GM12873 (cell line): ENCODE measurements at regions not wholly inside any gene's neighbourhood (a gene's known extent, or its start where the extent isn't known, plus 50 kb on each side); places are given as distances from the start of the nearest gene placed in this dataset.

Source experiments
- TF ChIP-seq, protein P1 (sequence below): IDR thresholded peaks from 2 replicates; pipeline ENCODE4 v1.5.1; 2012; ENCODE audit warnings: low read depth, mild to moderate bottlenecking, moderate library complexity, low read length, control low read depth; ENCODE audit not compliant: insufficient read depth; ENCODE audit errors: missing control alignments

DNA sequence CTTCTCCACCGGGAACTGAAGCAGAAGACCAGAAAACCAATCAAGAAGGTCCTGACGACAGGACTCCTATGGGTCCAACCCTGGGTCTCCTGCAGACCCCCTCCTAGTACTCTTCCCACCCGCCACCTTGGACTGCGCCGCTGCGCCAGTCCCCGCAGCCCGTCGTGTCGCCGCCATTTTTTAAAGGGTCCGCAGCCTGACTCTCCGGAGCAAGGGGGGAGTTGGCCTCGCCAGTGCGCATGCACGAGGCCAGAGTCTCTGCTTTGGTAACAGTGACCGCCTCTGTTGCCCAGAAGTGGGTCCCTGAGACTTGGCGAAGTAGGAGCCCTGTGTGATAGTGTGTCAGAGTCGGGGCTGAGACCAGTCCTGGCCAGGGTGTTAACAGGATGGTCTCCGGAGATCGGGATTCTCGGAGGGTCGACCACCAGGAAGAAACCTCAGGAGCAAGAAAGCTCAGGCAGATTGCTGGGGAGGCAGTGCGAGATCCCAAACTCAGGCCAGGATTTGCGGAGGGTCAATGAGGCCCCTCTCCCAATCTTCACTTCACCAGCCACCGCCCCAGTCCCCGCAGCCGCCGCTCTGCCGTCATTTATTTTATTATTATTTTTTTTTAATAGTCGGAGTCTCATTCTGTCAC lies 612.5 kb downstream of the KCNJ18 start:
- TF ChIP-seq, protein P1, sequence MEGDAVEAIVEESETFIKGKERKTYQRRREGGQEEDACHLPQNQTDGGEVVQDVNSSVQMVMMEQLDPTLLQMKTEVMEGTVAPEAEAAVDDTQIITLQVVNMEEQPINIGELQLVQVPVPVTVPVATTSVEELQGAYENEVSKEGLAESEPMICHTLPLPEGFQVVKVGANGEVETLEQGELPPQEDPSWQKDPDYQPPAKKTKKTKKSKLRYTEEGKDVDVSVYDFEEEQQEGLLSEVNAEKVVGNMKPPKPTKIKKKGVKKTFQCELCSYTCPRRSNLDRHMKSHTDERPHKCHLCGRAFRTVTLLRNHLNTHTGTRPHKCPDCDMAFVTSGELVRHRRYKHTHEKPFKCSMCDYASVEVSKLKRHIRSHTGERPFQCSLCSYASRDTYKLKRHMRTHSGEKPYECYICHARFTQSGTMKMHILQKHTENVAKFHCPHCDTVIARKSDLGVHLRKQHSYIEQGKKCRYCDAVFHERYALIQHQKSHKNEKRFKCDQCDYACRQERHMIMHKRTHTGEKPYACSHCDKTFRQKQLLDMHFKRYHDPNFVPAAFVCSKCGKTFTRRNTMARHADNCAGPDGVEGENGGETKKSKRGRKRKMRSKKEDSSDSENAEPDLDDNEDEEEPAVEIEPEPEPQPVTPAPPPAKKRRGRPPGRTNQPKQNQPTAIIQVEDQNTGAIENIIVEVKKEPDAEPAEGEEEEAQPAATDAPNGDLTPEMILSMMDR, result no peak

DNA sequence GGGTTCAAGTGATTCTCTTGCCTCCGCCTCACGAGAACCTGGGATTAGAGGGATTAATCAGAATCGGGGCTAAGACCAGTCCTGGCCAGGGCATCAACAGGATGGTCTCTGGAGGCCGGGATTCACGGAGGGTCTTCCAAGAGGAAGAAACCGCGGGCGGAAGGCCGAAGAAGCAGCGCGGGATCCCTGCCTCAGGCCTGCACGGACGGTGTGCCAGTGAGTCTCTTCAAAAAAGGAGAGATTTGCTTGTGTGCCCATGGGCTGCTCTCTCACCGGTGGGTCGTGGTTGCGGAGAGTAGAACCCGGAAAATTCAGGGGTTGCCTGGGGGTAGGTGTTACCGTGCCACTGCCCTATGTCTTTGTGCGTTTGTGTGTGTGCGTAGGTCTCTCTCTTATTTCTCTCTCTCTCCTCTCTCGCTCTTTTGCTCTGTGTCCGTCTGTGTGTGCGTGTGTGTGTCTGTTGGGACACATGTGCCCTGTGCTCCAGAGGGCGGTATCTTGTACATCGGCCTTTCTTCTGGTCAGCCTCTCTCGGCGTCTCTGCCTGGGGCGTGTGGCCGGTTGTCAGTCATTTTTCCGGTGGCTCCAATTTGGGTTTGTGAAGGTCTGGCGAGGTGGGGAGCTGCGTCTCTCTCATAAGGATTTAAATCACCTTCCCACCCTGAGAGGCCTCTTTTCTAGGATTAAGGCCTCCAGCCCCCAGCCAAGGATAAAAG lies 613.2 kb downstream of the KCNJ18 start:
- TF ChIP-seq, protein P1, result no peak

DNA sequence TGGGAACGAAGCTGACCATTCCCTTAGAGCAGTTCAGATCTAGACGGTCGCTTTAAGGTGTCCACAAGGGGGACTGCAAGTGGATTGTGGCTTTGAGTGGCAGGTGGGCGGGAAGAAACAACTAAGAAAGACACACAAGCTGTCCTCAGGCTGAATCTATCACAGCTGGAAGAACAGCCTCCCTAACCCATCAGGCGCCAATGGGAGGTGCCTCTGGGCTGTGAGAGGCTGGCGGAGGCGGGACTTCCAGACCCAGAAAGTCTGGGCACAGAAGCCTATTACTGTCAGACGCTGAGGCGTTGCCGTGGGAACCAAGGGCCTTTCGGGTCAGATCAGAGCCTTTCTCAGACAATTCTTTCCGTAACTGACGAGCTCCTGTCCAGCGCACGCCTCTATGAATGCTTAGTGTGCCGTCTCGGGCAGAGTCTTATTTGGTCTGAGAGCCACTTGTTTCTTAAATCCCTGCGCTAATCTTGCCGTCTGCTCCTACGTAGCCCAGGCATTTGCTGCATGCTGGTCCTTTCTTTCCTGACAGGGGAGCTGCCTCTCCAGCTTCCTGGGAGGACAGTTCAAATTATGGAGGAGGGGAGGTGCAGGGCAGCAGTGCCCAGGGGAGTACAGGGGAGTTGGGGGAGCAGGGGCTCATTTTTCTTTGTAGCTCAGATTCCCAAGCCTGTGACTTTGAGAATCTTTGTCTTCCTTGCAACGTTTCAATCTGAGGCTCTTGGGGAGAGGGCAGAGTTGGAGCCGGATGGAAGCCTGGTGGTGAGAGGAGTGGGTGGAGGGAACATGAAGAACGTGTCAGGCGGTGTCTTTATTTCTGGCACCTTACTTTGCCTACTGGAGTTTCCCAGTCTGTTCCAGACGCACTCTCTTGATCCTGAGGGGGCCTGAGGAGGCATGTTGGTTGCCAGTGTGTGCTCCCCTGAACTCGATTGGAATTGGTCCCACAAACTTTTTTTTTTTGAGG lies 618.7 kb downstream of the KCNJ18 start:
- TF ChIP-seq, protein P1, result no peak

DNA sequence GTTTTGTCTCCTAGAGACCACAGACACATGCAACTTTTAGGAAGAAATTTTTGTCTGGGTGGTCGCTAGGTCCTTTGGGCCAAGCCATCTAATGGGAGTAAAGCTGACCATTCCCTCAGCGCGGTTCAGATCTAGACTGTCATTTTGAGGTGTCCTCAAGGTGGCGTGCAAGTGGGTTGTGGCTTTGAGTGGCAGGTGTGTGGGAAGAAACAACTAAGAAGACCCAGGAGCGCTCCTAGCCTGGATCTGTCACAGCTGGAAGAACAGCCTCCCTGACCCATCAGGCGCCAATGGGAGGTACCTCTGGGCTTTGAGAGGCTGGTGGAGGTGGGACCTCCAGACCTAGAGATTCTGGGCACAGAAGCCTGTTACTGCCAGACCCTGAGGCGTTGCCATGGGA lies 645.1 kb downstream of the KCNJ18 start:
- TF ChIP-seq, protein P1, result no peak

DNA sequence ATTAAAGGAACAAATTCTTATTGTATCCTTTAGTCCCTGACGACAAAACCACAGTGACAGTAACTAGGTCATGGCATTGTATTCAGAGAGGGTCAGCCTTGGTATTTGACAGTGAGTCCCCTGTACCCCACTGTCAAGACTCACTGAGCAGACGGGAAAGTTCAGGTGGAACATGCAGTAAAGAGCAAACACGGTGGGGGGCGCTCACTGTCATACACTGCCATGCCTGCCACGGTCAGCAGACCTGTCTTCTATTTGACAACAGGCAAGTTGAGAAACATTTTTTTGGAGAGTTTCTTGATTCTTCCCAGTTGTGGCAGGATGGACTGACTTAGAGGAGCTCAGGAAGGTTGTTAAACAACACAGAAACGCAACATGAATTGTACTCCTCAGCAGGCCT lies 681.6 kb downstream of the KCNJ18 start:
- TF ChIP-seq, protein P1, result no peak

DNA sequence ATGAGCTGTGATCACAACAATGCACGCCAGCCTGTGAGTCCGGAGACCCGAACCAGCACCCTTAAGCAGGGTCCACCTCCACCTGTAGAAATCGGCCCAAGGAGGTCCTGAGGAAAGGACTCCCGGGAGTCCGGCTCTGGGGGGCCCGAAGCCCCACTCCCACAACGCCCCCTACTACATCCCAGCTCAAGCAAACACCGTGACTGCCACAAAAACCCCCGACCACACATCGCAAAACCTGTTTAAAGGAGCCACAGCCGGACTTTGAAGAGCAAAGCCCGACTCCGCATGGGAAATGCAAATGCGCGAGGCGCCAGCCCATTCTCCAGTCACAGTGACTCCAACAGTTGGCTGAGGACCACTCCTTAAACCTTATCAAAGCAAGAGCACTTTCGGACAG lies 682.4 kb downstream of the KCNJ18 start:
- TF ChIP-seq, protein P1, result no peak
